OCI-LY7 (cell line): ENCODE measurements at regions not wholly inside any gene's neighbourhood (a gene's known extent, or its start where the extent isn't known, plus 50 kb on each side); places are given as distances from the start of the nearest gene placed in this dataset.

Experiments used
- BruUV-seq: library from RNA; stranded (reverse); fragments of 400-500 nt; replicated peaks from 2 replicates; lab custom pipeline; 2021; lab: Mats Ljungman, UMichigan
- CTCF ChIA-PET: fragments of 300-600 bp; sonication (Branson Sonifier 250); formaldehyde crosslinking; loops from one replicate; lab custom pipeline; 2022; ENCODE audit warnings: antibody characterized with exemption; ENCODE audit not compliant: unreplicated experiment; lab: Charles Lee
- POLR2A ChIA-PET: fragments of 300-600 bp; sonication (Branson Sonifier 250); formaldehyde crosslinking; loops from one replicate; lab custom pipeline; 2022; ENCODE audit warnings: antibody characterized with exemption; lab: Charles Lee
- DNase-seq: peaks from one replicate; pipeline ENCODE4 v3.0.0-alpha.2; 2015; ENCODE audit warnings: low spot score
- H2AFZ ChIP-seq: fragments of 200-600 bp; sonication (generic), shearing (Covaris generic); 2 replicates; pipeline ENCODE4 v1.6.1; 2014; ENCODE audit warnings: mild to moderate bottlenecking, antibody characterized with exemption, low read length, moderate library complexity
- H3K27ac ChIP-seq: fragments of 200-600 bp; sonication (generic); 2 replicates; pipeline ENCODE4 v1.5.1; 2014; ENCODE audit warnings: mixed run types, low read depth, mild to moderate bottlenecking, moderate library complexity, low read length, inconsistent platforms; ENCODE audit not compliant: poor library complexity, severe bottlenecking
- H3K36me3 ChIP-seq: fragments of 200-600 bp; sonication (generic); 2 replicates; pipeline ENCODE4 v1.6.1; 2014; ENCODE audit warnings: mild to moderate bottlenecking, antibody characterized with exemption, low read length, moderate library complexity, mixed read lengths; ENCODE audit not compliant: insufficient read depth
- H3K4me1 ChIP-seq: fragments of 200-600 bp; sonication (generic); 2 replicates; pipeline ENCODE4 v1.5.1; 2014; ENCODE audit warnings: mild to moderate bottlenecking, low read length; ENCODE audit not compliant: insufficient read depth, poor library complexity, severe bottlenecking
- H3K4me2 ChIP-seq: fragments of 200-600 bp; sonication (generic); 2 replicates; pipeline ENCODE4 v1.6.1; 2014; ENCODE audit warnings: mild to moderate bottlenecking, low read length
- H3K4me3 ChIP-seq: fragments of 200-600 bp; sonication (generic); 2 replicates; pipeline ENCODE4 v1.5.1; 2014; ENCODE audit warnings: mild to moderate bottlenecking, low read depth, low read length; ENCODE audit not compliant: poor library complexity, severe bottlenecking
- H3K79me2 ChIP-seq: fragments of 200-600 bp; sonication (generic); 2 replicates; pipeline ENCODE4 v1.6.1; 2016; ENCODE audit warnings: low read depth, mild to moderate bottlenecking, low read length, moderate library complexity, mixed read lengths; ENCODE audit not compliant: insufficient read depth
- H3K9me2 ChIP-seq: fragments of 200-600 bp; sonication (generic); 2 replicates; pipeline ENCODE4 v1.6.1; 2016; ENCODE audit warnings: mild to moderate bottlenecking, low read length, mixed read lengths; ENCODE audit not compliant: insufficient read depth
- H3K9me3 ChIP-seq: fragments of 200-600 bp; sonication (generic); 2 replicates; pipeline ENCODE4 v1.6.1; 2014; ENCODE audit warnings: mild to moderate bottlenecking, mixed run types, low read length, mixed read lengths
- H4K20me1 ChIP-seq: fragments of 200-600 bp; sonication (generic); 2 replicates; pipeline ENCODE4 v1.6.1; 2014; ENCODE audit warnings: mild to moderate bottlenecking, antibody characterized with exemption, low read length, moderate library complexity, mixed read lengths; ENCODE audit not compliant: insufficient read depth
- EZH2phosphoT487 ChIP-seq: fragments of 200-600 bp; sonication (generic); IDR thresholded peaks from 2 replicates; pipeline ENCODE4 v1.6.1; 2018; ENCODE audit warnings: low read depth, borderline replicate concordance, mild to moderate bottlenecking, mixed run types, antibody characterized with exemption, low read length, moderate library complexity, mixed read lengths
- intact Hi-C: fragments of 100-400 bp; cut with micrococcal nuclease; formaldehyde crosslinking; loops from one replicate; pipeline ENCODE4 v1.10.0; 2022; ENCODE audit not compliant: unreplicated experiment
- TF ChIP-seq, protein P1 (sequence below): fragments of 200-600 bp; sonication (generic); conservative IDR thresholded peaks from 2 replicates; pipeline ENCODE4 v1.5.1; 2014; ENCODE audit warnings: mild to moderate bottlenecking, antibody characterized with exemption, low read length, moderate library complexity, mixed read lengths

DNA sequence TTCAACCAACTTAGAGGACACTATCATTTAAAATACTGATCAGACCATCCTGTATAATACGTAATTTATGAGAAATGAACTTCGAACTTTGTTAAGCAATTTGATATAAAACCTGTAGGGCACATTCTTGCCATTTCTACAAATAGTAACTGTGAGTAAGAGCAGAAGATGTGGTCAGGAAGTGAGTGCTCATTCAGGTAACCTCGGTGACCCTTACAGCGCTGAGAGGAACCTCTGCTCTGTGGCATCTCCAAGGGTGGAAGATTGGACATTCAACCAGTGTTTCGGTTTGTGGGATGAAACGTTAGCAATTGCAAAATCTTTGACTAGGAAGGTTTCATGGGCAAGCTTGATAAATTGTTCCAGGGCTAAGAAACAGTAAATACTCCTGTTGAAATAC, 194.8 kb upstream of the IRX2 start:
- Histone ChIP-seq H3K9me2 (no peaks in the 10 kb centered on the region), H3K36me3 (no peaks in the 10 kb centered on the region), H2AFZ (no peak overlapping the region), H4K20me1 (no peaks in the 10 kb centered on the region), H3K9me3 (0 out of 2 replicates have a peak, but pooled peaks cover 4% of the 10 kb centered on the region), H3K4me2 (no peak overlapping the region), H3K79me2 (no peaks in the 10 kb centered on the region), H3K27ac (no peak overlapping the region), H3K4me1 (no peaks in the 10 kb centered on the region), H3K4me3 (no peak overlapping the region)
- intact Hi-C loops, result no loop called here
- ChIA-PET POLR2A (no interaction called here), CTCF (no interaction called here)
- TF ChIP-seq EZH2phosphoT487, result no peak
- TF ChIP-seq, protein P1, sequence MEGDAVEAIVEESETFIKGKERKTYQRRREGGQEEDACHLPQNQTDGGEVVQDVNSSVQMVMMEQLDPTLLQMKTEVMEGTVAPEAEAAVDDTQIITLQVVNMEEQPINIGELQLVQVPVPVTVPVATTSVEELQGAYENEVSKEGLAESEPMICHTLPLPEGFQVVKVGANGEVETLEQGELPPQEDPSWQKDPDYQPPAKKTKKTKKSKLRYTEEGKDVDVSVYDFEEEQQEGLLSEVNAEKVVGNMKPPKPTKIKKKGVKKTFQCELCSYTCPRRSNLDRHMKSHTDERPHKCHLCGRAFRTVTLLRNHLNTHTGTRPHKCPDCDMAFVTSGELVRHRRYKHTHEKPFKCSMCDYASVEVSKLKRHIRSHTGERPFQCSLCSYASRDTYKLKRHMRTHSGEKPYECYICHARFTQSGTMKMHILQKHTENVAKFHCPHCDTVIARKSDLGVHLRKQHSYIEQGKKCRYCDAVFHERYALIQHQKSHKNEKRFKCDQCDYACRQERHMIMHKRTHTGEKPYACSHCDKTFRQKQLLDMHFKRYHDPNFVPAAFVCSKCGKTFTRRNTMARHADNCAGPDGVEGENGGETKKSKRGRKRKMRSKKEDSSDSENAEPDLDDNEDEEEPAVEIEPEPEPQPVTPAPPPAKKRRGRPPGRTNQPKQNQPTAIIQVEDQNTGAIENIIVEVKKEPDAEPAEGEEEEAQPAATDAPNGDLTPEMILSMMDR, result no peak
- BruUV-seq, result no TSS peak
- no peak for DNase-seq

DNA sequence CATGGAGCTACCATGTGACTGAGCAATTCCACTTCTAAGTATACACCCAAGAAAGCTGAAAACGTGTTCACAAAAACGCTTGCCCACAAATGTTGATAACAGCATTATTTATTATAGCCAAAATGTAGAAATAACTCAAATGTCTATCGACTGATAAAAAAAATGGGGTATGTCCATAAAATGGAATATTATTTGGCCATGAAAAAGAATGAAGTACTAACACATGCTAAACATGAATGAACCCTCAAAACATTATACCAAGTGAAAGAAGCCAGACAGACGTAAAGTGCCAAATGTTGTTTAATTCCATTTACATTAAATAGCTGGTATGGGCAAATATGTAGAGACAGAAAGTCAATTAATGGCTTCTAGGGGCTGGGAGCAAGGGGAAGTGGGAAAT, 184.9 kb upstream of the IRX2 start:
- Histone ChIP-seq H4K20me1 (no peaks in the 10 kb centered on the region), H2AFZ (no peak overlapping the region), H3K4me3 (no peak overlapping the region), H3K4me1 (no peaks in the 10 kb centered on the region), H3K9me3 (0 out of 2 replicates have a peak, but pooled peaks cover 7% of the 10 kb centered on the region), H3K27ac (no peak overlapping the region), H3K79me2 (no peaks in the 10 kb centered on the region), H3K36me3 (no peaks in the 10 kb centered on the region), H3K9me2 (no peaks in the 10 kb centered on the region), H3K4me2 (no peak overlapping the region)
- no TSS peak for BruUV-seq
- intact Hi-C loops, result no loop called here
- DNase-seq, result no peak
- no peak for TF ChIP-seq EZH2phosphoT487
- TF ChIP-seq, protein P1, result no peak
- POLR2A ChIA-PET, result no interaction called here
- CTCF ChIA-PET, result no interaction called here

DNA sequence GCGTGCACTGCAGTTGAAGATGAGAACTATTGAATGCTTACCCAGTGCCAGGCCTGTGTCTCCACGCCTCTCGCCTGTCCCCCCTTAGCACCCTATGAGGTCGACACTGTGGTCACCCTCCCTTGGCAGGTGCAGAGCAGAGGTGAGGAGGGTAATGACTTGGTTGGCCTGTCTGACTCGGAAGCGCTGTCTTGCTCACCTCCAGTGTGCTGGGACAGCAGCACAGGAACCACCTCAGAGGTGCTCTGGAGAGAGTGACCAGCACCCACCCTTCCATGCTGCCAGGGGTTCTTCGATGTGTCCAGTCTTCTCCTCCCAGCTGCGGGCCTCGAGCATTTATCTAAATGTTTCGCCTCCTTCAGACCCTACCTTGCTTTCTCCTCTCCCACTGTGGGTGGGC, 178.3 kb upstream of the IRX2 start:
- H3K4me1 ChIP-seq, result no peaks in the 10 kb centered on the region
- TF ChIP-seq, protein P1, result no peak
- no peak for TF ChIP-seq EZH2phosphoT487

More for the DNA sequence above, 178.3 kb upstream of the IRX2 start:
- Histone ChIP-seq H4K20me1 (no peaks in the 10 kb centered on the region), H3K79me2 (no peaks in the 10 kb centered on the region), H3K9me3 (no peaks in the 10 kb centered on the region), H3K36me3 (no peaks in the 10 kb centered on the region), H2AFZ (no peak overlapping the region), H3K9me2 (no peaks in the 10 kb centered on the region), H3K27ac (no peak overlapping the region), H3K4me3 (no peak overlapping the region), H3K4me2 (no peak overlapping the region)
- BruUV-seq, result no TSS peak
- intact Hi-C loops, result no loop called here
- DNase-seq, result no peak
- ChIA-PET POLR2A (no interaction called here), CTCF (no interaction called here)
